Pulmonary artery endothelial cell (primary cell): ENCODE measurements at regions not wholly inside any gene's neighbourhood (a gene's known extent, or its start where the extent isn't known, plus 50 kb on each side); places are given as distances from the start of the nearest gene placed in this dataset.

Experiments
- DNase-seq: peaks from one replicate; pipeline ENCODE4 v3.0.0-alpha.2; 2011; ENCODE audit warnings: low read depth, low spot score

DNA sequence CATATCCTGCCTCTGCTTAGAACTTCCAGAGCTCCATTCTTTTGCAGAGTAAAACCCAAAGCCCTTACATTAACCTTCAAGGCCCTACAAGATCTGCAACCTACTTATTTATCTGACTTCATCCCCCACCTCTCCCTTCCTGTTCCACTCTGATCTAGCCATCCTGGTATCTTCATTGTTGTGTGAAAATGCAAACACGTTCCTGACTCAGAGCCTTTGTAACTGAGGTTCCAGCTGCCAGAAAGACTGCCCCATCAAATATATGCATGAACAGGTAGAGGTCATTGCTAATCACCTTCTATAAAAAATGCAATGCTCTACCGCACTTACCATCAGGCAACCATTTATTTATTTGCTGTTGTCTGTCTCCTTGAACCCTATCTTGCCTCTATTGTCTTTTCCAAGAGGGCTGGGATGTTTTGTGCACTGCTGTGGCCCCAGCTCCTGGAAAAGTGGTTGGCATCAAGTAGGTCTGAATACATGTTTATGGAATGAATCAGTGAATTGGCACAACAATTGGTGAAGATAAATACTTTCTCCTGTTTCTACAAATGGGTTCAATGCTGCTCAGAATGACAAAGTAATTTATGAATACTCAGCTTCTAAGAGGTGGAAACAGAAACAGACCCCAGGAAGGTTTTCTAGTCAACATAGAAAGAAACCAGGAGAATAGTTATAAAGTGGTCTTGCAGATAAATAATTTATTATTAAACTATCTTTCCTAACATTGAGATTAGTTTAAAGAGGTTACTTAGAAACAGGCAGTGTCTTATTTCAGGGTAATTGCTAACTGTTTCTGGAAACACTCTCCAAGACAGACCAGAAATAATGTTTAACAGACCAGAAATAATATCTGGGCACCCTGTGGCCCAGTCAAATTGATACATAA lies 230.6 kb upstream of the CD180 start:
- no peak for DNase-seq

DNA sequence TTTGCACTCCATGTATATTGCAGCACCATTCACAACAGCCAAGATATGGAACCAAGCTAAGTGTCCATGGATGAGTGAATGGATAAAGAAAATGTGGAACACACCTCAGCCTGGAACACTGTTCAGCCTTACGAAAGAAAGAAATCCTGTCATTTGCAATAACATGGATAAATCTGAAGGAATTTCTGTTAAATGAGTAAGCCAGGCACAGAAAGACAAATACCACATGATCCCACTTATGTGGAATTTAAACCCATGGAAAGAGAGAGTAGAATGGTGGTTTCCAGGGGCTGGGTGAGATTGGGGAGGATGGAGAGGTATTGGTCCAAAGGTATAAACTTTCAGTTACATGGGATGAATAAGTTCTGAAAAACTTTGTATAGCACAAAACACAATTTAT lies 228.9 kb upstream of the CD180 start:
- DNase-seq = no peak

DNA sequence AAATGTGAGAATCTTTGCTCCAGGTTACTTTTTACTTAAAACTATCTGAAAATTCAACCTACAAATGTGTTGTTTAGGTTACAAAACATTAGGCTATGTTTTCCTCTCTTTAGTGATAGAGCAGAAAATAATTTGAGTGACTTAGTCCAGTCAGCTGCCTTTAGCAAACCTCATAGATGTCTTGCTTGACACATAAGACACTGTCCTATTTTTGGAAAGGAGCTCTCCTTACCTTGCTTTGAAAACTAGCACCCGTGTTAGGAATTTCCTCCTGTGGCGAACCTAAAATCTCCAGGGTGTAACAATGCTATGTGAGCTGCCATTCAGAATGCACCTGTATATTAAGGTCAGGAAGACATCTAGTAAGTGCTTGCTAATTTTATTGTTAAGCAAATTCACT lies 221.2 kb upstream of the CD180 start:
- no peak for DNase-seq

DNA sequence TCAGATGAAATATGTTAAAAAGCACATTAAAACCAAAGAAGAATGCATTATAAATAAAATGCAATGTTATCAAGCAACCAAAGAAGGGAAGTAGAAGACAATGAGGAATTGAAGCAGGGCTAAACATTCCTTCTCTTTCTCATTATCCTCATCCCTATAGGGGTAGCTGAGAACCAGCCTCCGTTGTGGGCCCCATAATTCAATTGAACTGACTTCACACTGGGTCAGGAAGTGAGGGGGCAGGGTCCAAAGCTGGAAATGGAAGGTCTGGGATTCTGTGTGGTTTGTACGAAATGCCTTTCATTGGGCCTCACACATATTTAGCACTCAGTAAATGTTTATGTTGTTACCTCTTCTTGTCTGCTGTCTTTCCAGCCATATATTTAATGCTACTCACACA lies 220.4 kb upstream of the CD180 start:
- DNase-seq = no peak

DNA sequence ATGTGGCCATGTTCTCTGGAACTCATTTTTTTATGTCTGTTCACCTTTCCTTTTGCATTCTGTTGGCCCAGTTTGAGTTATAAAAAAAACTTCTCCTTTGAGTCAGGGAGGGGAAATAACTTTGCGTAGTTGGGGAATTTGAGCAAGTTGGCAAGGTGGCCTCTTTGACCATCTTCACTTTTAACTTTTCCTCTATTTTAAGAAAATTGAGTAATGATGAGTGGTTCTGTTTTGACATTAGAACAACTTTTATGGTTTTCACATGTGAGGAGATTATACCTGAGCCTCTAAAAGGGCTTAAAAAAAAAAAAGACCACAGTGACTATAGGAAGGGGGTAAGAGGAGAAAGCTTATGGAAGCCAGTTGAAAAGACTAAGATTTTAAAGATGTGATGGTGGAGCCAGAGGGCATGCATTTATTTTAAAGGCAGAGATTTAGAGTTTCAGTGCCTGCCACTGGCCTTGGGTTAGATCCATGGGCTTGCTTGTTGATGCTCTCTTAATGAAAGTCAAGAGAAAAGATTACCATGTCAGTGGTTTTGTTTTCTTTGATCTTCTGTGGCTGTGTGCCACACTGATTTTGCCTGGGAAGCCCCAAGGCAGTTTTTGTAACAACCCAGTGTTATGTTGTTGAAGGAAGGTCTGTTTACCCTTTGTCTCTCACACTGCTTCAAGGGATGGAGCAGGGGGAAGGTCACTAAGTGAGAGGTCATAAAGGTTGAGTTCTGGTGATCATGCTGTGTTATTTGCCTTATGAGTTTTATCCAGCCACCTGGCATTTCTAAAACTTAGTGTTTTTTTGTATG lies 219.7 kb upstream of the CD180 start:
- DNase-seq = no peak

DNA sequence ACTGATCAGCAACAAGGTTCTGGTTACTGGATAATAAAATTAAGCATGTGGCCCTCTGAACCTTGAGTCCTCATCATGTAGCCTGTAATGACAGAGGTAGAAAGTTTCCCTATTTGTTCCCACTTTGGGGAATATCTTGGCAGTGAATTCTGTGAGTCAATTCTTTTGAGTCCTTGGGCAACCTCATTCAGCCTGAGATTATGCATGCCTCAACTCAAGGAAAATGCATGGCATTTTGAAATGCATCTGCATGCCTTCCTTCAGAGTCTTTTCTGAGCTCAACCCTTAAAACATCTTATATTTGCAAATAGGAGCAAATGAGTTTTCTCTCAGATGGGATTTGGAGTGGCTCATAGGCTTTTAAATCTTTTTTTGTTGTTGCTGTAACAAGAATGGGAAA lies 218.1 kb upstream of the CD180 start:
- no peak for DNase-seq

DNA sequence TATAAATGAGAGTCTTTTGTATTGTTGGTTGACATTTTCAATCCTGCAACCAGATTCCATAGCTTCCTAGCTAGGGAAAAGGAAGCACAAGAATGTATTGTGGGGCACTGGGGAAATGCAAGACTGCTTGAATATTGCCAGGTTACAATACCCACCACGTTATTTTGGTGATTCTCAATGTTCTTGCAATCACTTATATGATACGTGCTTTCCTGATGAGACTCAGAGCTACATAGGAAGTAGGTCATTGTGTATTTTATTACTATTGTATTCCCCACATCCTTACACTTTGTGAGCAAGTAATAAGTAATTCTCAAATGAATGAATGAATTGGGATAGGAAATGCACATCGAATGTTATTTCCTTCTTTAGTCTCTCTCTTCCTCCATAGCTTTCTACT lies 217.1 kb upstream of the CD180 start:
- DNase-seq = peak; percentile 53

DNA sequence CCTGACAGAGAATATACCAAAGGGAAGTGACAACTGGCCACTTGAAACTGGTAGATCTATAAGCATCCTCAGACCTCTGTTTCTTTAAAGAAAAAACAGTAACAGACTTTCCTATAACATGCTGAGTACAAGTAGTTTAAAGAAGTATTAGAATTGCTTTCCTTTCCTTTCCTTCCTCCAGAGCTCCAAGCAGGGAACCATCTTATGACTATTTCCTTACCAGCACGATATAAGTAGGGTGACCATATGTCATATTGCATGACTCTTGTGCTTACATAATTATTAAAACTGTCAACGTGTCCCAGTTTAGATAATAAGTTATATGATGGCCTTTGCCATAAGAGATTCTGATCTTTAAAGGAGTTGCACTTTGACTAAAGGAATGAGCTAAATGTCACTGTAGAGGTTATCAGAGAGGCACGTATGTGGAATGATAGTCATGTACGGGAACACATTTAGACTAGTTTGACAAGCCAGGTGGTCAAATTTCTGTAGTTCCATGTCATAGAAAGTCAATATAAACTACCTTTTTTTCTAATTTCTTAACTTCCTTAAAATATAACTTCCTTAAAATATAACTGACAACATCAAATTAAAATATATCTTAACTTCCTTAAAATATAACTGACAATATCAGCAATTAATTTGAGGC lies 212.7 kb upstream of the CD180 start:
- no peak for DNase-seq

DNA sequence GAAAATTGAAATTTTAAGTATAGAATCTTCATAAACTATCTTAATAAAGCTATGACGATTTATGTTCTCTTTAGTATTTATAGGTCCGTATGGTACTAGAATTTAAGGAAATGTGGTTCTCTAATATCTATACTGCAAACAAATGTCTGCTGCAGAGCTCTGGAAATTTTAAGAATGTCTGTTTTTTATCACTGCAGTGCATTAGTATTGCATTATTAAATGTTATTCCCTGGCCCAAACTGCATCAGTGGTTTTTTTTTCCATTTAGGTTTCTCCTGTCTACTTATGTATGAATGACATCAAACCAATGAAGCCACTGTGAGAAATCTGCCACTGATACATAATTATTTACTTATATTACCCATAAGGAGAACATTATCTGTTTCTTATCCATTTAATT lies 211.4 kb upstream of the CD180 start:
- no peak for DNase-seq

DNA sequence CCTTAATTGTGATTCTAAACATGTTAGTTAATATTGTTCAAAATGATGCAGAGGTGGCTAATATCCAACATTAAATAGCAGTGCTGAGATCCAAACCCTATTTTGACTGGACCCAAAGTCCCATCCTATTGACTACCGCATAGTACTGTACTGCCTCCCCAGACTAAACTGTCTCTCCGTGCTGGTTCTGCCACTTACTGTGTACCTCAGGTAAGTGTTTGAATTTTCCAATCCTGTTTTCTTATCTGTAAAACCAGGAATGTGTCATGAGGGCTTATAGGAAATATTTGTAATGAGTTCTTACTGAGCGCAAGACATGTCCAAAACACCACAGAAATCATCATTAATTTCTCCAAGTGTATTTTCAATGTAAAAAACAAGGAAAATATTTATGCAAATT lies 209.2 kb upstream of the CD180 start:
- no peak for DNase-seq

DNA sequence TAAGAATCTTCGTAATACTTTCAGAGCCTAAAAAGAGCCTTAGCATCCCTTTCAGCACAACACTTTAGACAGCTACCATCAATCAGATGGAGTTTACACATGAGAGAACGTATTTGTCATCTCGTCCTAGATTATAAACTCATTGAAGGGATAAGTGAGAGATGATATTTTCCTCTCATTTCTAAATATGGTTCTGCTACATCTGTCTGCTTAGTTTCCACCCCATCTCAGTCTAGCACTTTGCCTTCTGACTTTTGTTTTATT lies 208.4 kb upstream of the CD180 start:
- no peak for DNase-seq

DNA sequence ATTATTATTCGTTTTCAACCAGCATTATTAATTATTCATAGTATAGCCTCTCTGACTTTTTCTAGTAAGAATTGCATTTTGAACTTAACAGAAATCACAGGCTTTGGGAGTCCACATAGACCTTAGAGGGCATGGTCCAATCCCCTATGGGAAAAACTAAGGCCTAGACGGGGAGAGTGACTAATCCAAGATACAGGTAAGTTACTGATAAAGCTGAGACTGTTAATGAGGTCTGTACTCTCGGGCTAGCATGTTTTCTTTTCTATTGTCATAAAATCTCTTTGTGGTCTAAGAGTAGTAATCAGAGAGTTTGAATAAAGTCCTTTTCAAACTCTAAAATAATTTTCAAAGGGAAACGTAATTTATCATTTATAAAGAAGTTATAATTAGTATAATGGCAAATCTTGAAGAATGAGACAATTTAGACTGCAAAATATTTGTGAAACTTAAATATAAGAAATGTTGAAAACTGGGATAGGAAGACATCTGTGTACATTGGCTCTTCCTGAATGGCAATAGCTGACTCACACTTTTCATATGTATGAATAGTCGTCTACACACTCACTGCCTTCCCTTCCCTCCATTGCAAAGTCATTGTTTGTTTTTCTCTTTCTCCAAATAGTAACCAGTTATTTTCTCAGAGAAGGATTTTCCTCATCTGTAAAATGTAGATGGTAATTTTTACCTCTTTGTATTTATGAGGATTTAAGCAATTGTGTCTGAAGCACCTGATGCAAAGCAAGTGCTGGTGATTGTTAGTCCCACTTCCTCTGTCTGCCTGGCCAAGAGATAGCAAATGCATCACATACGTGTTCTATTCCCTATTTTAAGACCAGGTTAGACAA lies 207.9 kb upstream of the CD180 start:
- DNase-seq = peak; percentile 41

DNA sequence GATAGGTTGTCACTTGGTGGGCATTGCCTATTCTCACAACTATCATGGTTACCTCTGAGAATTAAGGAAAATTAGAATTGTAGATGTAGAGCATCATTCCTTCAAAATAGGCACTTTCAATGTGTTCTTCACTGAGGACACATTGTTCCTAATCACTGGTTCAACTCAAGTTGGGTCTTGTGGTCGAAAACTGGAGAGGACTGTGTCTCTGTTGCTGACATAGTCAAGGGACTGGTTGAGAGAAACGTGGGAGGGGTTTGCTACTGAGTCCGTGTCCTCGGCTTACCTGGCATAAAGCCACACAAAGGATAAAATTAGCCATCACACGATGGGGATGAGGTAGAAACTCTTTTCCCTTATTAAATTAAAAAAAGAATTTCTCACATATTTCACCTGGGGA lies 205.9 kb upstream of the CD180 start:
- no peak for DNase-seq

DNA sequence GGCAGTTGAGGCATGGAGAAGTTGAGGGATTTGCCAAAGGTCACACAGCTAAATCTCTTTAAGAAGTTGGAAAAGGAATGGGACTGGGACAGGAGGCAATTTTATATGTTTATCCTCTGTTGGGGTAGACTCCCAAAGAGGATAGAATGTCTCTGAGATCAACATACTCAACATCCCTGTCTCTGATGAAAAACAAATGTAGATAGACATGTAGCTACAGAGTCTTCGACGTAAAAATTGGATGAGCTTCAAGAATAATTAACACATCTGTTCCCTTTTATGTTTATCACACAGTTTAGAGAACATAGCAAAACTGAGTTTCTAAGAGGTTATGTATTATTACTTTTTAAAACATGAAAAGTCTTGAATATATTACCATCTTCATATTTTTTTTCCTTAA lies 204.6 kb upstream of the CD180 start:
- DNase-seq = no peak

DNA sequence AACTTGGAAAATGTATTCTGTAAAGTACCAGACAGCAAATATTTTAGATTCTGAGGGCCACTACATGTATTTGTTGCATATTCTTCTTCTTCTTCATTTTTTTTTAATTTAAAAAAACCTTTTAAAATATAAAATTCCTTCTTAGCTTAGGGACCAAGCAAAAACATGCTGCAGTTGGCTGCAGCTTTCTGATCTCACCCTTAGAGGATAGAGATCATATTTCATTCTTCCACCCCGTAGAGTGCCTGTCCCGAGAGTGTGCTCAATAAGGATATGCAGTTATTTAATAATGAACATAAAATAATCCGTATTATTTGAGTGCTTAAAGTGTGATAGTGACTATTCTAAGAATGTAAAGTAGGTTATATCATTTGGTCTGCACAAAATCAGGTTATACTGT lies 204.2 kb upstream of the CD180 start:
- DNase-seq = no peak

DNA sequence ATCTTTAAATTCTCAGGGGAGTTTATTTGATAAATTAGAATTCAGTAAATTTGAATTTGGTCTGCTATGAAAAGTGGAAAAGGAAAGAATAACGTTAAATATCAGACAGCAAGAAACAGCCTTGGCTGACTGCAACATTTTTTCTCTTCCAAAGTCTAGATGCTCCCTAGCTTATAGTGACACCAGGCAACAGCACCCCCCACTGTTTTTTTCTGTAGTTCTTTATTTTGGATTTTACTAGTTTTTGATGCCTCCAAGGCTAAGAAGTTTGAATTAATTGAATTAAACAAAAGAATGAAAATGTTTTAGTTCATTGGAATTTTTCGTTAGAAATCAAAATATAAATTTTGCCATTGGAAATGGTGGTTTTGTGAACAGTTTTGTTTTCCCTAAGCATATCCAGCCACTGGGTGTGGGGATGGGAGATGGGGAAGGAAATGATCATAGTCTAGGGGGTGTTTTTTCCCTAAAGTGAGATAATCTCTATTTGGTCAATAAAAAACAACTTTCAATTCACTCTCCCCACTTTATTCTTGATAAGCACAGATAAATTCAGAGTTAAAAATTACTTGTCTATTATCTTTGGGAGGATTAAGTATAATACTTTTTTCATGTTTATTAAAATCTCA lies 199.3 kb upstream of the CD180 start:
- no peak for DNase-seq

DNA sequence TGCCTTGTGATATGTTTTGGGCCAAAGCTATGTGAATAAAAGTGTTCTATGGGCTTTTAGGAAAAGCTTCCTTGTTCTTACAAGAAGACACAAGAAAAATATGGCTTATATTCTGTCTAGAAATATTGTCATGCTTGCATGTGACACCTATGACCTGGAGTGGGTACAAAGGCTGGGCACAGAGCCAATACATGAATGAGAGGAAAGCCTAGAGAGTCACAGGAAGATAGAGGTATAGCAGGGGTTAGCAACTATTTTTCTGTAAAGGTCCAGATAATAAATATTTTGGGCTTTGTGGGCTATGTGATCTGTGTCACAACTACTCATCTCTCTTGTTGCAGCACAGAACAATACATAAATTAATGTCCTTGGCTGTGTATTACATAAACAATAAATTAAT lies 196.6 kb upstream of the CD180 start:
- DNase-seq = no peak

DNA sequence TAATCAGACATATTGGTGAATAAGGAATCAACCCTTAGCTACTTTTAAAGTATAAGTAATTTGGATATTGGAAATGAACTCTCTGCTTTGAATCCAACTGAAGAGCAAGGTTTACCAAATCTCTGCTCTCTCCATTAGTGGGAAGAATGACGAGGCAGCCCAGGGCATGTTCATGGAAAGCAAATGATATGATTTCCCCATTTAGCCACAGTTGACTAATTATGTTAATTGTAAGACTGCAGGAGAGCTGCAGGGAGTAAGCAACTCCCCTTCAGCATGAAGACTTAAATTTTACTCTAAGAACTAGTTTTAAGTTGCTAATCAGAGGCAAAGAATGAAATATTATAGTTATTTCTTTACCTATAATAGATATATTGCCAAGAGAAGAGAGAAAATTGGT lies 194.3 kb upstream of the CD180 start:
- no peak for DNase-seq

DNA sequence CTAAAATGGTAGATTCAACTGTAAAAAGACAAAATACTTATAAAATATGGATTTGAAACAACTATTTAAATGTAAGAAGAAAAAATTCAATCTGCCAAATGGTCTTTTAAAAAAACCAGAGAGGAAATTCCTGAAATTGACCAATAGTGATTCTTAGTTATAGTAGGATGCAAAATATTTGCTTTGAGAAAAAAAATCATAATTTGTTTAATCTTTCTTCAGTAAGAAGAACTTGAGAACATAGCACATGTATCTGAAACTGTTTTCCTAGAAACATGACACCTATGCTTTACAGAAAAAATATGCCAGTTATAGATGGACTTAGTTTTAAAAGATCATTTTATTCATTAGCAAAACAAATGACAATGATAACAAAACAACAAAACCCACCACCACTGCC lies 186.9 kb upstream of the CD180 start:
- DNase-seq = no peak

DNA sequence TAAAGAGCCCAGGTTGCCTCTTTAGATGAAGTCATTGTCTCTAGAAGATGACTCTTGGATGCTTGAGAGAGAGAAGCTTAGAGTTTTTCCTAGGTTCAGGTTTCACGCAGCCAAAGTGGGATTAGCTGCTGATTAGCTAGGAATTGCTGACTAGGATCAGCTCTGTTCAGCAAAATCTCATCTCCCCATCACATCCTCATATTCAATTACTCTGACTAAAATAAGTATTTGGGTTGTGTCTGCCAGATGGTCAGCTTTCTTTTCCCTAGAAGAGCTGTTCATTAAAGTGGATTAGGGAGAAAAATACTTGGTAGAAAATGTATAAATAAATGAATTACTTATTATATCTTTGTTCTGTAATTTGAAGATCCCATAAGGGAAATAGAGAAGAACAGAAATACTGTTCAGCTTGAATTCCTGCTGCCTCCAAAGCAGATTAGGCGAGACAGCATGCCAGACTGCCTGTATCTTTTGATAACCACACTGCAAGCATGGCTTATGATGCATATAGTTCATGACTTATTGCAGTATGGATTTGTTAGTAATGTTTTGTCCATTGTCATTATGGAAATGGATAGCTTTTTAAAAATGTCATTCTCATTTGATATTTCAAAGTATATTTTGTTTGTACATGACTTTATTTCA lies 184.8 kb upstream of the CD180 start:
- DNase-seq = no peak

DNA sequence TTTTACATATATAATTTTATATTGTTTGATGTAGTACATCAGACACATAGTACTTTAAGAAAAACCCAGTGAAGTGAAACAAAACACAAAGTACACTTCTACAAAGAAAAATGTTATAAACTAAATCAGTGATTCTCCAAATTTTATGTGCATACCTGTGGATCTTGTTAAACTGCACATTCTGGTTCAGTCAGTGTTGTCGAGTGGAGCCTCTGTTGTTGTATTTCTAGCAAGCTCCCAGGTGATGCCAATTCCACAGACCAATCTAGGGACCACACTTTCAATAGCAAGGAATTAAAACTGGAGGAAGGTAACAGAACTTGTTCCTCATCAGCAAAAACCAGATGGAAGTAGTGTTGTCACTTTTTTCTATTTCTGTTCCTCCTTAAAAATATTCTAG lies 183.8 kb upstream of the CD180 start:
- DNase-seq = no peak
